Upper lobe of left lung (tissue), 6 donors: ENCODE measurements at regions not wholly inside any gene's neighbourhood (a gene's known extent, or its start where the extent isn't known, plus 50 kb on each side); places are given as distances from the start of the nearest gene placed in this dataset.

Source experiments
- ATAC-seq, 2 donors: fragments of 200-7000 bp; cut with Tn5 transposase; one replicate each; pipeline ENCODE4 v1.9.1; 2022; ENCODE audit warnings: mild to moderate bottlenecking in 2 of 2, moderate library complexity in 2 of 2; ENCODE audit not compliant: low FRiP score in 2 of 2
- DNase-seq, 2 donors: peaks; one replicate each; pipeline ENCODE4 v3.0.0-alpha.2; 2019 to 2020
- H3K27ac ChIP-seq, 4 donors: fragments of 200-600 bp; sonication (generic); one replicate each; pipeline ENCODE4 v1.5.1; 2016 to 2019
- H3K27me3 ChIP-seq, 4 donors: fragments of 200-600 bp; sonication (generic); one replicate each; pipeline ENCODE4 v1.5.1; 2017 to 2019
- H3K36me3 ChIP-seq, 4 donors: fragments of 200-600 bp; sonication (generic); one replicate each; pipeline ENCODE4 v1.5.1; 2016 to 2019
- H3K4me1 ChIP-seq, 4 donors: fragments of 200-600 bp; sonication (generic); one replicate each; pipeline ENCODE4 v1.5.1; 2018 to 2019
- H3K4me3 ChIP-seq, 4 donors: fragments of 200-600 bp; sonication (generic); one replicate each; pipeline ENCODE4 v1.5.1; 2017 to 2019; ENCODE audit warnings: mild to moderate bottlenecking in 2 of 4, moderate library complexity in 1 of 4
- H3K9me3 ChIP-seq, 4 donors: fragments of 200-600 bp; sonication (generic); one replicate each; pipeline ENCODE4 v1.5.1; 2018 to 2019
- EP300 ChIP-seq, 4 donors: sonication (generic); formaldehyde crosslinking; IDR thresholded peaks; one replicate each; pipeline ENCODE4 v1.5.1; 2017; ENCODE audit warnings: antibody characterized with exemption in 4 of 4, control low read depth in 2 of 4
- POLR2A ChIP-seq, 4 donors: fragments of 450-650 bp; IDR thresholded peaks; one replicate each; pipeline ENCODE4 v1.5.1; 2016 to 2017; ENCODE audit warnings: antibody characterized with exemption in 4 of 4, mild to moderate bottlenecking in 2 of 4
- POLR2AphosphoS5 ChIP-seq, 2 donors: sonication (generic); formaldehyde crosslinking; IDR thresholded peaks; one replicate each; pipeline ENCODE4 v1.5.1; 2017; ENCODE audit warnings: antibody characterized with exemption in 2 of 2
- WGBS, 2 donors: methylation state at CpG; one replicate each; pipeline ENCODE4 v1.1.5; 2017 to 2018; 5-methylcytosine and 5-hydroxymethylcytosine counted together
- TF ChIP-seq, protein P1 (sequence below), 6 experiments: fragments of 450-650 bp in 4 of 6; fragments of 200-600 bp in 2 of 6; sonication (generic) in 2 of 6; IDR thresholded peaks; one replicate each; pipeline ENCODE4 v1.5.1; 2016 to 2019; ENCODE audit warnings: antibody characterized with exemption in 6 of 6
- donor health status: DM: no; HTN: no; CAD: no; lungs with moderate emphysema.
- donor health status: DM: no; HTN: yes; CAD: no; lungs with severe emphysema.

DNA sequence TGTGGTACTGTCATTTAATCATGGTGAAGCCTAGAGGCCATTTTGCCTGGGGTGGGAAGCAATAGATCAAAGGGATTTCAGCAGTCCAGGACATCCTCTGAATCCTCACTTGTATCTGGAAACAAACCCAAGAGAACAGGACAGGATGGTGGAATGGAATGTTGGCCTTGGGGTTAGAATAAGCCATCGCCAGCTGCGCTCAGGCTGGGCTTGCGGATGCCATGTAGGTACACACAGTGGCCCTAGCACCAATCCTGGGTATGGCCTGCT, 76.5 kb upstream of the ALDH1A3 start:
- WGBS, 2 donors, result 89 to 97% methylated on average over 3 of the region's 3 CpGs
- peak in 1 of 2 donors; percentile 7 for DNase-seq

DNA sequence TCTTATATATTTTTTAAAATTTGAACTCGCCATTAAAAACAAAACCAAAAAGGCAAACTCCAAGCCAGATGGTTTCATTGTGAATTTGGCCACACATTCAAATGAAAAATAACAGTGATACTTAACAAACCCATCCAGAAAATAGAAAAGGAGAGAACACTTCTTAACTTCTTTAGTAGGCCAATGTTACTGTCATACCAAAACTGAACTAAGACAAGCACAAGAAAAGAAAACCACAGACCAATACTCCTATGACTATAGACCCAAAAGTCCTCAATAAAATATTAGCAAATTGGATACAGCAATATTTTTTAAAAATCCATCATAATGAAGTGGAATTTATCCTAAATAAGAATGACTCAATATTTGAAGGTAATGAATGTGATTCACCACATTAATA, 73.5 kb upstream of the ALDH1A3 start:
- no peaks in the 10 kb centered on the region for H3K4me1 ChIP-seq
- ATAC-seq (no peak), DNase-seq (no peak)
- H3K36me3 ChIP-seq, result no peaks in the 10 kb centered on the region
- WGBS, 2 donors, result 86 to 97% methylated on average over 1 of the region's 1 CpG
- H3K27ac ChIP-seq, result no peak overlapping the region
- peaks cover 0 to 7% (median 2%) of the 10 kb centered on the region in 4 donors for H3K9me3 ChIP-seq
- TF ChIP-seq, protein P1, sequence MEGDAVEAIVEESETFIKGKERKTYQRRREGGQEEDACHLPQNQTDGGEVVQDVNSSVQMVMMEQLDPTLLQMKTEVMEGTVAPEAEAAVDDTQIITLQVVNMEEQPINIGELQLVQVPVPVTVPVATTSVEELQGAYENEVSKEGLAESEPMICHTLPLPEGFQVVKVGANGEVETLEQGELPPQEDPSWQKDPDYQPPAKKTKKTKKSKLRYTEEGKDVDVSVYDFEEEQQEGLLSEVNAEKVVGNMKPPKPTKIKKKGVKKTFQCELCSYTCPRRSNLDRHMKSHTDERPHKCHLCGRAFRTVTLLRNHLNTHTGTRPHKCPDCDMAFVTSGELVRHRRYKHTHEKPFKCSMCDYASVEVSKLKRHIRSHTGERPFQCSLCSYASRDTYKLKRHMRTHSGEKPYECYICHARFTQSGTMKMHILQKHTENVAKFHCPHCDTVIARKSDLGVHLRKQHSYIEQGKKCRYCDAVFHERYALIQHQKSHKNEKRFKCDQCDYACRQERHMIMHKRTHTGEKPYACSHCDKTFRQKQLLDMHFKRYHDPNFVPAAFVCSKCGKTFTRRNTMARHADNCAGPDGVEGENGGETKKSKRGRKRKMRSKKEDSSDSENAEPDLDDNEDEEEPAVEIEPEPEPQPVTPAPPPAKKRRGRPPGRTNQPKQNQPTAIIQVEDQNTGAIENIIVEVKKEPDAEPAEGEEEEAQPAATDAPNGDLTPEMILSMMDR (IDR thresholded peaks at IDR 0.05), result no peak
- no peak for TF ChIP-seq POLR2AphosphoS5 (IDR thresholded peaks at IDR 0.05)
- TF ChIP-seq POLR2A (IDR thresholded peaks at IDR 0.05), result no peak
- no peak for TF ChIP-seq EP300 (IDR thresholded peaks at IDR 0.05)
- H3K4me3 ChIP-seq, result no peak overlapping the region
- H3K27me3 ChIP-seq, result no peaks in the 10 kb centered on the region

More for the DNA sequence above, 76.5 kb upstream of the ALDH1A3 start:
- Histone ChIP-seq H3K36me3 (no peaks in the 10 kb centered on the region), H3K4me3 (no peak overlapping the region), H3K27ac (no peak overlapping the region), H3K27me3 (no peaks in the 10 kb centered on the region), H3K4me1 (no peaks in the 10 kb centered on the region), H3K9me3 (peaks cover 0 to 7% (median 3%) of the 10 kb centered on the region in 4 donors)
- no peak for ATAC-seq
- TF ChIP-seq POLR2AphosphoS5 (IDR thresholded peaks at IDR 0.05) (no peak), EP300 (IDR thresholded peaks at IDR 0.05) (no peak), POLR2A (IDR thresholded peaks at IDR 0.05) (no peak)
- TF ChIP-seq, protein P1 (IDR thresholded peaks at IDR 0.05), result no peak

DNA sequence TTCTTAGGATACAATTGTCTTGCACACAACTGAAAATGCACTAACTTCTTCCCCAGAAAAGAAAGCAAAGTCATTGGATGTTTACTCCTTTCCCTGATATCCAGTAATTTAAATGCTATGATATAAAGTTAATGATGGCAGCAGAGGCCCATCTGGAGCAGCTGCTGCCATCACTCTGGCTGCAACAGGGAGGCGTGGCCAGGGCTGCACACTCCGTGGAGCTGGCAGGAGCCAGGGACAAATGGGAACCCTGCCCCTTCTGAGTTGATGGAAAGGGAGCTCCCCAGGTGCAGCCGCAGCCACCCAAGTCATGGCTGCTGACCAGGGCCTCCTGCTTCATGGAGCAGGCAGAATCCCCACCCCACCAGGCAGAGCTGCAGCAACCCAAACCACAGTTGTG, 72.6 kb upstream of the ALDH1A3 start:
- no peak overlapping the region for H3K4me3 ChIP-seq
- H3K27ac ChIP-seq, result no peak overlapping the region
- WGBS, 2 donors, result 75 to 87% methylated on average over 2 to 3 of the region's 3 CpGs
- no peaks in the 10 kb centered on the region for H3K4me1 ChIP-seq
- peak in 1 of 2 donors; percentile 29 for DNase-seq
- no peak for ATAC-seq
- no peaks in the 10 kb centered on the region for H3K36me3 ChIP-seq
- H3K27me3 ChIP-seq, result no peaks in the 10 kb centered on the region
- TF ChIP-seq POLR2AphosphoS5 (IDR thresholded peaks at IDR 0.05) (no peak), EP300 (IDR thresholded peaks at IDR 0.05) (no peak), POLR2A (IDR thresholded peaks at IDR 0.05) (no peak)
- TF ChIP-seq, protein P1 (IDR thresholded peaks at IDR 0.05), result no peak
- peaks cover 0 to 7% (median 2%) of the 10 kb centered on the region in 4 donors for H3K9me3 ChIP-seq

DNA sequence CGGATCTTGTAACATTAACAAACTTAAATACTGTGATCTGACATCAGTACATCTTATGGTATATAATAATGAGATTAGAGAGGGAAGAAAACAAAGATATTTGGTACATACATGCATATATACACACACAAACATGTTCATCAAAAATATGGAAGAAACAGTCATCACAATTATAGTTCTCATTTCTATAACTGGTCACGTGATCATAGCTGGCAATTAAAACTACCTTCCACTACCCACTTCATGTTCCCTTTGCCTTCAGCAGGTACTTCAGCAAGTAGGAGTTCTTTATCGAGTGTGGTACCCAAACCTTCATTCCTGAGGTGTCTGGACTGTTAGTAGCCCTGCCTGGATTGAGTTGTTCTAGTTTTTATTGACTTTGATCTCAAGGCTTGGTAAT, 70.9 kb upstream of the ALDH1A3 start:
- Histone ChIP-seq H3K9me3 (peaks cover 0 to 7% (median 2%) of the 10 kb centered on the region in 4 donors), H3K4me1 (no peaks in the 10 kb centered on the region), H3K27ac (no peak overlapping the region), H3K4me3 (no peak overlapping the region), H3K27me3 (no peaks in the 10 kb centered on the region), H3K36me3 (no peaks in the 10 kb centered on the region)
- TF ChIP-seq EP300 (IDR thresholded peaks at IDR 0.05), result no peak
- DNase-seq, result no peak
- WGBS, 2 donors, result 64 to 75% methylated on average over 3 of the region's 3 CpGs
- no peak for ATAC-seq

DNA sequence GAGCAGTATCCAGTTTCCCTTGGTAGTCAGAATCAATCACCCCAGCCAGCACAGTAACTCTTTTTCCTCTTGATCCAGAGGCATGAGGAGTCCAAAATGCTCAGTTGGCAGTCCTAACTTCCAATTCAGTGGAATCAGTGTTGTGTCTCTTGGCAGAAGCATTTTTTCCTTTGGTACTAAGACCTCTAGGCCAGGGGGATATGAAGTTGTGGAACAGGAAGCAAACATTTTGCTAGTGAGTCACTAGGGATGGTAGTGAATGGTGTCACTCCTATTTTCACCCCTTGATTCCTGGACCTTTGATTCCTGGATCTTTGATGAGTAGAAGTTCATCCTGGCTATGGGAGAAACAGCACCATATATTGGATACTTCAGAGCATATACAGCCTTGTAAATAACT, 70.5 kb upstream of the ALDH1A3 start:
- TF ChIP-seq, protein P1 (IDR thresholded peaks at IDR 0.05), result no peak
- TF ChIP-seq POLR2AphosphoS5 (IDR thresholded peaks at IDR 0.05), result no peak
- no peak for TF ChIP-seq EP300 (IDR thresholded peaks at IDR 0.05)
- TF ChIP-seq POLR2A (IDR thresholded peaks at IDR 0.05), result no peak
- ATAC-seq (no peak), DNase-seq (no peak)
- H3K4me1 ChIP-seq, result no peaks in the 10 kb centered on the region
- no peaks in the 10 kb centered on the region for H3K36me3 ChIP-seq
- no peak overlapping the region for H3K4me3 ChIP-seq
- H3K9me3 ChIP-seq, result peaks cover 0 to 7% (median 2%) of the 10 kb centered on the region in 4 donors
- no peak overlapping the region for H3K27ac ChIP-seq
- no peaks in the 10 kb centered on the region for H3K27me3 ChIP-seq
